ENCODE measurements at regions not wholly inside any gene's neighbourhood (a gene's known extent, or its start where the extent isn't known, plus 50 kb on each side); places are given as distances from the start of the nearest gene placed in this dataset.

GRCh38 chr3:137820366-137820765, 56.3 kb downstream of the SOX14 start:
- intact Hi-C loops (cut with DNase I) = no loop called here
- H3K27ac ChIP-seq = no peak overlapping the region
- H3K4me3 ChIP-seq = no peak overlapping the region
- H3K4me1 ChIP-seq = no peaks in the 10 kb centered on the region
- H3K27me3 ChIP-seq = no peaks in the 10 kb centered on the region
- ATAC-seq (no peak), DNase-seq (no peak)
- no peak for TF ChIP-seq CTCF (IDR thresholded peaks at IDR 0.05)
- no peaks in the 10 kb centered on the region for H3K36me3 ChIP-seq
- no peaks in the 10 kb centered on the region for H3K9me3 ChIP-seq

GRCh38 chr3:137835096-137835495, 71.0 kb downstream of the SOX14 start:
- H3K4me3 ChIP-seq = no peak overlapping the region
- intact Hi-C loops (cut with DNase I) = no loop called here
- no peak overlapping the region for H3K27ac ChIP-seq
- H3K4me1 ChIP-seq = no peaks in the 10 kb centered on the region
- no peaks in the 10 kb centered on the region for H3K27me3 ChIP-seq
- no peak for TF ChIP-seq CTCF (IDR thresholded peaks at IDR 0.05)
- DNase-seq (no peak), ATAC-seq (no peak)
- no peaks in the 10 kb centered on the region for H3K36me3 ChIP-seq
- peaks cover 0 to 4% of the 10 kb centered on the region in 2 donors for H3K9me3 ChIP-seq

- Histone ChIP-seq H3K36me3 (no peaks in the 10 kb centered on the region), H3K4me3 (no peak overlapping the region), H3K9me3 (no peaks in the 10 kb centered on the region), H3K4me1 (no peaks in the 10 kb centered on the region), H3K27ac (no peak overlapping the region), H3K27me3 (no peaks in the 10 kb centered on the region)
- no peak for TF ChIP-seq CTCF (IDR thresholded peaks at IDR 0.05)
- intact Hi-C loops (cut with DNase I) = no loop called here
- ATAC-seq (no peak), DNase-seq (no peak)
These were observed 81.1 kb downstream of the SOX14 start for GRCh38 chr3:137845194-137845593.

- TF ChIP-seq CTCF (IDR thresholded peaks at IDR 0.05) = no peak
These were observed 81.6 kb downstream of the SOX14 start for GRCh38 chr3:137845666-137846065.

GRCh38 chr3:137852391-137852830, 88.3 kb downstream of the SOX14 start:
- DNase-seq (peak in 1 of 4 donors; percentile 34), ATAC-seq (no peak)
- Histone ChIP-seq H3K4me3 (no peak overlapping the region), H3K27me3 (no peaks in the 10 kb centered on the region), H3K4me1 (no peaks in the 10 kb centered on the region), H3K9me3 (no peaks in the 10 kb centered on the region), H3K36me3 (no peaks in the 10 kb centered on the region), H3K27ac (no peak overlapping the region)
- intact Hi-C loops (cut with DNase I) = no loop called here
- TF ChIP-seq CTCF (IDR thresholded peaks at IDR 0.05) = no peak

More at GRCh38 chr3:137845666-137846065, 81.6 kb downstream of the SOX14 start:
- ATAC-seq (no peak), DNase-seq (no peak)
- Histone ChIP-seq H3K4me1 (no peaks in the 10 kb centered on the region), H3K36me3 (no peaks in the 10 kb centered on the region), H3K27ac (no peak overlapping the region), H3K27me3 (no peaks in the 10 kb centered on the region), H3K9me3 (no peaks in the 10 kb centered on the region), H3K4me3 (no peak overlapping the region)
- intact Hi-C loops (cut with DNase I) = no loop called here

Data from left lung (tissue), 4 donors.